ENCODE measurements at regions not wholly inside any gene's neighbourhood (a gene's known extent, or its start where the extent isn't known, plus 50 kb on each side); places are given as distances from the start of the nearest gene placed in this dataset.

DNA sequence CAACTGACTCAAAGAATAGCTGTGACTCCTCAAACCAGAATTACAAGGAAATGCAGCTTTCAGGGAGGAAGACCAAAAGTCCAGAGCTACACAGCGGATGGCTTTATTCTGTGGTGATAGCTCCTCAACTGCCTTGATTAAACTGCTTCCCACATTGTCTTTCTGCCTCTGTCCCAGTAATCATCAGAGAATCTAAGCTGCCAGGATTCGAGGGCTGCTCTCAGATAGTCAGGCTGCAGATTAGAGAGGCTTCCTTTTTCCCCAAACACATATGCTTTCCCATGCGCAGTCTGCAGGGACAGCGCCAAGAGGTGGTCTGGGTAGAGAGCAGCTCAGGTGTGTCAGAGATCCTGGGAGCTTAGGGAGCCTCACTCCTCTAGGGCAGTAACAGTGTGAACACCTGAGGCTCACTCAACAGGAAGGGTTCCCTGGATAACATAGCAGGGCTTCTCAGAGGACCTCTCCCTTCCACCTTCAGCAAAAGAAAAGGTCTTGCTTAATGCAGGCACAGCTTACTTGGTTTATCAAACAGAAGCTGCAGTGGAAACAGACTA lies 439.9 kb upstream of the TLE4 start:
- no peaks in the 10 kb centered on the region for H3K9me3 Mint-ChIP-seq
- intact Hi-C loops (cut with micrococcal nuclease): loop anchor here (2.0 kb wide), 1 partner anchor 529 kb away; no protein-coding TSS in a partner anchor
- H3K4me1 Mint-ChIP-seq: peaks cover 4% of the 10 kb centered on the region
- H3K4me3 Mint-ChIP-seq: no peak overlapping the region
- no peaks in the 10 kb centered on the region for H3K36me3 Mint-ChIP-seq (ENCODE audit: low read depth)
- ChIA-PET CTCF (no interaction called here), POLR2A (no interaction called here)
- peaks cover 3% of the 10 kb centered on the region for H3K27me3 Mint-ChIP-seq
- DNase-seq (no peak), ATAC-seq (ENCODE audit: low read depth) (no peak)
- no peak overlapping the region for H3K27ac Mint-ChIP-seq
- TF ChIP-seq, protein P1, sequence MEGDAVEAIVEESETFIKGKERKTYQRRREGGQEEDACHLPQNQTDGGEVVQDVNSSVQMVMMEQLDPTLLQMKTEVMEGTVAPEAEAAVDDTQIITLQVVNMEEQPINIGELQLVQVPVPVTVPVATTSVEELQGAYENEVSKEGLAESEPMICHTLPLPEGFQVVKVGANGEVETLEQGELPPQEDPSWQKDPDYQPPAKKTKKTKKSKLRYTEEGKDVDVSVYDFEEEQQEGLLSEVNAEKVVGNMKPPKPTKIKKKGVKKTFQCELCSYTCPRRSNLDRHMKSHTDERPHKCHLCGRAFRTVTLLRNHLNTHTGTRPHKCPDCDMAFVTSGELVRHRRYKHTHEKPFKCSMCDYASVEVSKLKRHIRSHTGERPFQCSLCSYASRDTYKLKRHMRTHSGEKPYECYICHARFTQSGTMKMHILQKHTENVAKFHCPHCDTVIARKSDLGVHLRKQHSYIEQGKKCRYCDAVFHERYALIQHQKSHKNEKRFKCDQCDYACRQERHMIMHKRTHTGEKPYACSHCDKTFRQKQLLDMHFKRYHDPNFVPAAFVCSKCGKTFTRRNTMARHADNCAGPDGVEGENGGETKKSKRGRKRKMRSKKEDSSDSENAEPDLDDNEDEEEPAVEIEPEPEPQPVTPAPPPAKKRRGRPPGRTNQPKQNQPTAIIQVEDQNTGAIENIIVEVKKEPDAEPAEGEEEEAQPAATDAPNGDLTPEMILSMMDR (IDR thresholded peaks at IDR 0.05): no peak

DNA sequence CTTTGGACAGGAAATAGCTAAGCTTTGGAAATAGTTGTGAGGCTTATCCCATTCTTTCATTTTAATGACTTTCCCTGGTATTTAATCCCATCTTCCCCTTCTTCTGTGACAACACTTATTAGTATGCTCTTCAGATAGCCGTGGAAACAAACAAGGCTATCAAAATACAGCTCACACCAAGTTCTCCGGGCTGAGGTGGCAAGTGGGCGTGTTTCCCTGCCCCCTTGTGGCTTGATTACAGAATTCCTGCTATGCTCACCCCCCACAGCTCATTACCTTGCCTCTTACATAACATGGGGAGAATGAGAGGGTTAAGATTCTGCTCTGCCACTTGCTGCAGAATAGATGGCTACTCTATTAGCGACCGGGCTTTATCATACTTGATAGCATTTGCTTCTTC lies 437.1 kb upstream of the TLE4 start:
- Mint-ChIP-seq H3K27ac (no peak overlapping the region), H3K4me1 (peaks cover 4% of the 10 kb centered on the region), H3K27me3 (peaks cover 3% of the 10 kb centered on the region), H3K9me3 (no peaks in the 10 kb centered on the region), H3K36me3 (ENCODE audit: low read depth) (no peaks in the 10 kb centered on the region), H3K4me3 (no peak overlapping the region)
- POLR2A ChIA-PET: interaction anchor here (0.7 kb wide), 1 partner anchor 48 kb away, joined by 3 read pairs; no protein-coding TSS in a partner anchor
- CTCF ChIA-PET: interaction anchor here (1.1 kb wide), 1 partner anchor 534 kb away, joined by 3 read pairs; no protein-coding TSS in a partner anchor
- intact Hi-C loops (cut with micrococcal nuclease): no loop called here
- ATAC-seq (ENCODE audit: low read depth): no peak
- DNase-seq: no peak
- TF ChIP-seq, protein P1 (IDR thresholded peaks at IDR 0.05): no peak

DNA sequence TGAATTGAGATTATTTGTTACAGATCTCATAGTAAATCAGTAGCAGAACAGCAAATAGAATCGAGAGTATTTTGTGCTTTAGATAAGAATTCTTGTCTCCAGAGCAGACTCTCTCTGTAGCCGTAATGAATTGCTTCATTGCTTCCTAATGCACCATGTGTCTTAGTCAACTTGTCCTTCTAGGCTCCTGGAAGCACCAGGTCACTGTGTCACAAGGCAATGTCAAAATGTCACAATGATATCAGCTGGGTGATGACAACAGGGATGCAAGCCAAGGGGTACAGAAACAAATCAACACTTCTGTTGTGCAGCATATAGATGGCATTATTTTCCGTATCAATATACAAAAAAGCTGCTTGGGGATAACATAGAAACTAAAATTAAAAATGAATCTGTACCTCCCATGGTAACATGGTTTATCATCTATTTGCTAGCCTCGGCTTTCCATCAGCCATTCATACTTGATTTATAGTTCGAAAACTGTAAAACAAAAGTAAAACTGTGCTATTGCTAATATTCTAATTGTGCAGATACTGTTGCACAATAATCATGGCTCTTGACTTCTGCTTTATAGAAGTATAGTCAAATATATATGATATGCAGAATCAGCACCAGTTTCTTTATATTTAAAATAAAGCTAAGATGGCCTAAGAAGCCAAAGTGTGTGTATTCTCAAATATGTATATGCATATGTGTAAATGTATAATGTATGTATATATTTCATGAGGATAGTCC lies 435.9 kb upstream of the TLE4 start:
- intact Hi-C loops (cut with micrococcal nuclease): no loop called here
- no peak for DNase-seq
- POLR2A ChIA-PET: no interaction called here
- Mint-ChIP-seq H3K4me1 (no peaks in the 10 kb centered on the region), H3K27me3 (peaks cover 3% of the 10 kb centered on the region), H3K36me3 (ENCODE audit: low read depth) (no peaks in the 10 kb centered on the region), H3K27ac (no peak overlapping the region), H3K4me3 (no peak overlapping the region), H3K9me3 (no peaks in the 10 kb centered on the region)
- no peak for ATAC-seq (ENCODE audit: low read depth)
- CTCF ChIA-PET: no interaction called here
- TF ChIP-seq, protein P1 (IDR thresholded peaks at IDR 0.05): no peak

DNA sequence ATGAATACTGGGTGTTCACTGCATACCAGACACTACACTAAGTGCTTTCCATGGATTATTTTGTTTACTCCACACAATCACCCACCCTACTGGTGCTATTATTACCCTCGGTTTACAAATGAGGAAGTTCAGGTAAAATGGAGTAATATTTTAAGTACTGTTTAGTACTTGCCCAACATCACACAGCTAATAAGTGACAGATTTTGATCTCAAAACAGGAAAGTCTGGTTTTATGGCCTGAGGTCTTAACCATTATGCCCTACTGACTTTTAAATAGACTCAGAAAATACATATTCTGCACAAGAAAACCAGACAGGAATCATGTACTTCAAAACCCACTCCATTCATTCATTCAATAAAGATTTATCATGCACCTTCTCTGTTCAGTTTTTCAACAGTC lies 431.0 kb upstream of the TLE4 start:
- intact Hi-C loops (cut with micrococcal nuclease): no loop called here
- no peak for DNase-seq
- Mint-ChIP-seq H3K4me1 (no peaks in the 10 kb centered on the region), H3K27me3 (no peaks in the 10 kb centered on the region), H3K36me3 (ENCODE audit: low read depth) (no peaks in the 10 kb centered on the region), H3K27ac (no peak overlapping the region), H3K9me3 (no peaks in the 10 kb centered on the region), H3K4me3 (no peak overlapping the region)
- TF ChIP-seq, protein P1 (IDR thresholded peaks at IDR 0.05): no peak
- ATAC-seq (ENCODE audit: low read depth): no peak
- ChIA-PET POLR2A (no interaction called here), CTCF (interaction anchor here (0.9 kb wide), 1 partner anchor 11 kb away, joined by 3 read pairs; no protein-coding TSS in a partner anchor)

DNA sequence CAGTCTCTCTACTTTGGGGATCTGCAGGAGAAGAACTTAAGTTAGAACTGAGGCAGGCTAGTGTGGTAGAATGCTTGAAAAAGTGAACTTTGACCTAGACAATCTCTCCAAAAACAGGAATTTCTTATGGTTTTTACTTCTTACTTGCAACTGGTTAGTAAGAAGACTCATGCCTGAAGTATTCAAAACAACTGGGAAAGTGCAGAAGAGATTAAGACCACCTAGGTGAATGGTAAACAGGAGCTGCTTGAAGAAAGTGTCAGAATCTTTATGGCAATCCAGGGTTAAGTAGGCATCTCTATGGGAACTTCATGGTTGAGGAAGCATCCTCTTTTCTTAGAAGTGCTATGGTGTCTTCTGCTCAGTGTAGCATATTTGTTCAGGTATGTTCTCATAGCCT lies 428.6 kb upstream of the TLE4 start:
- ATAC-seq (ENCODE audit: low read depth): no peak
- DNase-seq: no peak
- ChIA-PET CTCF (no interaction called here), POLR2A (no interaction called here)
- Mint-ChIP-seq H3K9me3 (no peaks in the 10 kb centered on the region), H3K27me3 (no peaks in the 10 kb centered on the region), H3K27ac (no peak overlapping the region), H3K36me3 (ENCODE audit: low read depth) (no peaks in the 10 kb centered on the region), H3K4me1 (no peaks in the 10 kb centered on the region), H3K4me3 (no peak overlapping the region)
- TF ChIP-seq, protein P1 (IDR thresholded peaks at IDR 0.05): no peak
- intact Hi-C loops (cut with micrococcal nuclease): no loop called here
